Suprapubic skin (tissue), 4 donors: ENCODE measurements at regions not wholly inside any gene's neighbourhood (a gene's known extent, or its start where the extent isn't known, plus 50 kb on each side); places are given as distances from the start of the nearest gene placed in this dataset.

Experiments used
- POLR2A ChIP-seq, 2 donors: fragments of 450-650 bp; IDR thresholded peaks; one replicate each; pipeline ENCODE4 v1.6.1; 2017; ENCODE audit warnings: antibody characterized with exemption in 2 of 2, mild to moderate bottlenecking in 2 of 2, moderate library complexity in 2 of 2
- POLR2AphosphoS5 ChIP-seq, 3 donors: sonication (generic); formaldehyde crosslinking; IDR thresholded peaks; one replicate each; pipeline ENCODE4 v1.6.1; 2017; ENCODE audit warnings: antibody characterized with exemption in 3 of 3
- TF ChIP-seq, protein P1 (sequence below), 2 donors: fragments of 200-600 bp in 1 of 2; fragments of 450-650 bp in 1 of 2; sonication (generic) in 1 of 2; IDR thresholded peaks; one replicate each; pipeline ENCODE4 v1.5.1; 2016 to 2019; ENCODE audit warnings: antibody characterized with exemption in 2 of 2, mild to moderate bottlenecking in 1 of 2, moderate library complexity in 1 of 2

DNA sequence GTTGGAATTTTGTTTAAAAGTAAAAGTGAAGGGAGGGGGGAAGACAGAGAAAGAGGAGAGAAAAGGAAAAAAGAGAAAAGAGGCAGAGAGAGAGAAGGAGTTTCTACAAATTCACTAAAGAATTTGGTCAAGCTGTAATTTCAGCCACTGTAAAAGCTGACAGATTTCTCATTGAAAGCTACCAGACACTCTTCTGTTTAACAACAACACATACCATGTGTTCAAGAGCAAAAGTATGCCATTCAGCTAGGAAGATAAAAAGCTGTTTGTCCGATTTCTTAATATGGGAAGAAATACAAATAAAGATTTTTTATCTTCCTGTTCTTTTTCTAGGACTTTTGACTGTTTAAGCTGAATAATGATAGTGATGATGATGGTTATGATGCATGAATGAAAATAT, 204.8 kb upstream of the RSPO3 start:
- TF ChIP-seq POLR2A (IDR thresholded peaks at IDR 0.05) (no peak), POLR2AphosphoS5 (IDR thresholded peaks at IDR 0.05) (no peak)
- TF ChIP-seq, protein P1, sequence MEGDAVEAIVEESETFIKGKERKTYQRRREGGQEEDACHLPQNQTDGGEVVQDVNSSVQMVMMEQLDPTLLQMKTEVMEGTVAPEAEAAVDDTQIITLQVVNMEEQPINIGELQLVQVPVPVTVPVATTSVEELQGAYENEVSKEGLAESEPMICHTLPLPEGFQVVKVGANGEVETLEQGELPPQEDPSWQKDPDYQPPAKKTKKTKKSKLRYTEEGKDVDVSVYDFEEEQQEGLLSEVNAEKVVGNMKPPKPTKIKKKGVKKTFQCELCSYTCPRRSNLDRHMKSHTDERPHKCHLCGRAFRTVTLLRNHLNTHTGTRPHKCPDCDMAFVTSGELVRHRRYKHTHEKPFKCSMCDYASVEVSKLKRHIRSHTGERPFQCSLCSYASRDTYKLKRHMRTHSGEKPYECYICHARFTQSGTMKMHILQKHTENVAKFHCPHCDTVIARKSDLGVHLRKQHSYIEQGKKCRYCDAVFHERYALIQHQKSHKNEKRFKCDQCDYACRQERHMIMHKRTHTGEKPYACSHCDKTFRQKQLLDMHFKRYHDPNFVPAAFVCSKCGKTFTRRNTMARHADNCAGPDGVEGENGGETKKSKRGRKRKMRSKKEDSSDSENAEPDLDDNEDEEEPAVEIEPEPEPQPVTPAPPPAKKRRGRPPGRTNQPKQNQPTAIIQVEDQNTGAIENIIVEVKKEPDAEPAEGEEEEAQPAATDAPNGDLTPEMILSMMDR (IDR thresholded peaks at IDR 0.05) = no peak
